ENCODE measurements at regions not wholly inside any gene's neighbourhood (a gene's known extent, or its start where the extent isn't known, plus 50 kb on each side); places are given as distances from the start of the nearest gene placed in this dataset.
"Not testable (repeated sequence)": the region's sequence is repeated elsewhere in the genome, so short reads cannot be mapped to it uniquely, and the experiment has no call there.

- not testable (repeated sequence) for DNase-seq
Observed at GRCh38 chr9:40884902-40885490, 243.5 kb downstream of the FOXD4L6 start.

GRCh38 chr9:40884072-40884901, 244.2 kb downstream of the FOXD4L6 start:
- DNase-seq, result no peak

DNA sequence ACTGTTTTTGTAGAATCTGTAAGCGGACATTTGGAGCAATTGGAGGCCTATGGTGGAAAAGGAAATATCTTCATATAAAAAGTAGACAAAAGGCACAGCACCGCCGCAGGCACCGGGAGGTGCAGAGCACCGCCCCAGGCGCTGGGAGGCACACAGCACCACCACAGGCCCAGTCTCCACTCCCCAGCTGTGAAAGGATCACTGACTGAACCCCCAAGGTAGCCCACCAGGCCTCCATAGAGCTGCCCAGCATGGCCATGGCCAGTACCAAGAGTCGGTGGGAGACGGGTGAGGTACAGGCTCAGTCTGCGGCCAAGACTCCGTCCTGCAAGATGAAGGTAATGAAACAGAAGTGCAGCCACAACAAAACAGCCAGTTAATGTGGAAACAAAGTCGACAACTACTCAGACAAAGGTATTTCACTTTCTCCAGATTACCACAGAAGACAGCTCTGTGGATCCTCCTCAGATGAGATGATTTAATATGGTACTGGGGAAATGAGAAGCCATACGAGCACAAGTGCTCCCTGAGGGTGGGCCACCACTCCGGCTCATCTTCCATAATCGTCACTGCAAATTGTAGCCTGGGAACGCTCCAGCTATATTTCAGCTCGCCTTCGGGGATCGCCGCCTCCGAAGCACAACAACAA, 244.9 kb downstream of the FOXD4L6 start:
- not testable (repeated sequence) for DNase-seq

- not testable (repeated sequence) for DNase-seq
Observed at GRCh38 chr9:40873753-40874295, 254.7 kb downstream of the FOXD4L6 start.

- DNase-seq, result not testable (repeated sequence)
Observed at GRCh38 chr9:40868437-40868836, 260.0 kb downstream of the FOXD4L6 start.
